ENCODE measurements at regions not wholly inside any gene's neighbourhood (a gene's known extent, or its start where the extent isn't known, plus 50 kb on each side); places are given as distances from the start of the nearest gene placed in this dataset.
A peak's percentile ranks its signal among the peaks of the same experiment; 100 is the strongest.

- Histone ChIP-seq H3K27ac (ENCODE audit: low read depth, low read length) (peak overlapping the region; percentile 60), H3K4me2 (ENCODE audit: low read length) (peak overlapping the region; percentile 72)
- TF ChIP-seq CTCF (IDR thresholded peaks at IDR 0.05 in 2 of 3, conservative IDR thresholded peaks at IDR 0.05 in 1 of 3; ENCODE audit: borderline replicate concordance in 1 of 3, insufficient read depth in 1 of 3, low read depth in 2 of 3, low read length in 2 of 3): no peak
- TF ChIP-seq, protein P1, sequence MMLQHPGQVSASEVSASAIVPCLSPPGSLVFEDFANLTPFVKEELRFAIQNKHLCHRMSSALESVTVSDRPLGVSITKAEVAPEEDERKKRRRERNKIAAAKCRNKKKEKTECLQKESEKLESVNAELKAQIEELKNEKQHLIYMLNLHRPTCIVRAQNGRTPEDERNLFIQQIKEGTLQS (IDR thresholded peaks at IDR 0.05): no peak
- no peak for TF ChIP-seq EGR1 (IDR thresholded peaks at IDR 0.05; ENCODE audit: low read depth)
- peak; percentile 67 for TF ChIP-seq SP1 (IDR thresholded peaks at IDR 0.05; ENCODE audit: low read depth)
- no peak for TF ChIP-seq ZNF274 (IDR thresholded peaks at IDR 0.05; ENCODE audit: low read depth, low read length)
- peak; percentile 32 for TF ChIP-seq TCF7L2 (IDR thresholded peaks at IDR 0.05; ENCODE audit: borderline replicate concordance, extremely low read depth, insufficient read depth, insufficient read length)
- peak; percentile 38; the same call in 1 of the 2 replicates for TF ChIP-seq JUND (IDR thresholded peaks at IDR 0.05)
- TF ChIP-seq EZH2phosphoT487 (IDR thresholded peaks at IDR 0.05; ENCODE audit: borderline replicate concordance): no peak
- TF ChIP-seq FOSL1 (IDR thresholded peaks at IDR 0.05; ENCODE audit: low read depth): peak; percentile 46; the same call in 1 of the 2 replicates
- TF ChIP-seq EZH2 (IDR thresholded peaks at IDR 0.05): no peak
- TF ChIP-seq ELF1 (IDR thresholded peaks at IDR 0.05; ENCODE audit: borderline replicate concordance, low read depth): no peak
- TF ChIP-seq RAD21 (IDR thresholded peaks at IDR 0.05; ENCODE audit: low read depth): 0 out of 2 replicates have a peak, but pooled peaks have one; percentile 27
- TF ChIP-seq POLR2AphosphoS5 (IDR thresholded peaks at IDR 0.05; ENCODE audit: low read depth, low read length): no peak; the same call in 1 of the 2 replicates
- TF ChIP-seq ZFX (IDR thresholded peaks at IDR 0.05): no peak
- TF ChIP-seq, protein P2, sequence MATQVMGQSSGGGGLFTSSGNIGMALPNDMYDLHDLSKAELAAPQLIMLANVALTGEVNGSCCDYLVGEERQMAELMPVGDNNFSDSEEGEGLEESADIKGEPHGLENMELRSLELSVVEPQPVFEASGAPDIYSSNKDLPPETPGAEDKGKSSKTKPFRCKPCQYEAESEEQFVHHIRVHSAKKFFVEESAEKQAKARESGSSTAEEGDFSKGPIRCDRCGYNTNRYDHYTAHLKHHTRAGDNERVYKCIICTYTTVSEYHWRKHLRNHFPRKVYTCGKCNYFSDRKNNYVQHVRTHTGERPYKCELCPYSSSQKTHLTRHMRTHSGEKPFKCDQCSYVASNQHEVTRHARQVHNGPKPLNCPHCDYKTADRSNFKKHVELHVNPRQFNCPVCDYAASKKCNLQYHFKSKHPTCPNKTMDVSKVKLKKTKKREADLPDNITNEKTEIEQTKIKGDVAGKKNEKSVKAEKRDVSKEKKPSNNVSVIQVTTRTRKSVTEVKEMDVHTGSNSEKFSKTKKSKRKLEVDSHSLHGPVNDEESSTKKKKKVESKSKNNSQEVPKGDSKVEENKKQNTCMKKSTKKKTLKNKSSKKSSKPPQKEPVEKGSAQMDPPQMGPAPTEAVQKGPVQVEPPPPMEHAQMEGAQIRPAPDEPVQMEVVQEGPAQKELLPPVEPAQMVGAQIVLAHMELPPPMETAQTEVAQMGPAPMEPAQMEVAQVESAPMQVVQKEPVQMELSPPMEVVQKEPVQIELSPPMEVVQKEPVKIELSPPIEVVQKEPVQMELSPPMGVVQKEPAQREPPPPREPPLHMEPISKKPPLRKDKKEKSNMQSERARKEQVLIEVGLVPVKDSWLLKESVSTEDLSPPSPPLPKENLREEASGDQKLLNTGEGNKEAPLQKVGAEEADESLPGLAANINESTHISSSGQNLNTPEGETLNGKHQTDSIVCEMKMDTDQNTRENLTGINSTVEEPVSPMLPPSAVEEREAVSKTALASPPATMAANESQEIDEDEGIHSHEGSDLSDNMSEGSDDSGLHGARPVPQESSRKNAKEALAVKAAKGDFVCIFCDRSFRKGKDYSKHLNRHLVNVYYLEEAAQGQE (IDR thresholded peaks at IDR 0.05; ENCODE audit: low read depth): no peak
- TF ChIP-seq POLR2A (IDR thresholded peaks at IDR 0.05; ENCODE audit: borderline replicate concordance, extremely low read depth, insufficient read depth, insufficient read length): no peak
- TF ChIP-seq CBX3 (IDR thresholded peaks at IDR 0.05; ENCODE audit: low read depth): 0 out of 2 replicates have a peak, but pooled peaks have one; percentile 64
- TF ChIP-seq ZBTB33 (IDR thresholded peaks at IDR 0.05; ENCODE audit: extremely low read depth, insufficient replicate concordance, low read length): no peak
- TF ChIP-seq SIN3A (IDR thresholded peaks at IDR 0.05; ENCODE audit: low read depth): peak; percentile 47; the same call in 1 of the 2 replicates
- 0 out of 2 replicates have a peak, but pooled peaks have one; percentile 22 for TF ChIP-seq SRF (IDR thresholded peaks at IDR 0.05; ENCODE audit: low read depth)
These were observed 239.5 kb downstream of the TGFB2 start for GRCh38 chr1:218584418-218585155.

More at GRCh38 chr1:218584418-218585155, 239.5 kb downstream of the TGFB2 start:
- ATAC-seq (peak; percentile 37), DNase-seq (ENCODE audit: low read depth, low spot score) (peak; percentile 24)
- intact Hi-C loops (cut with micrococcal nuclease): no loop called here
- POLR2A ChIA-PET: interaction anchor here (1.4 kb wide), 1 partner anchor 9 kb away, joined by 4 read pairs; no protein-coding TSS in a partner anchor
- Histone ChIP-seq H4K20me1 (ENCODE audit: insufficient read depth) (no peaks in the 10 kb centered on the region), H2AFZ (ENCODE audit: low read depth, low read length, poor library complexity, severe bottlenecking) (peak overlapping the region; percentile 94), H3K27me3 (ENCODE audit: insufficient read depth, low read length) (no peaks in the 10 kb centered on the region), H3K4me3 (replicated peaks in 1 of 2; ENCODE audit: low read depth in 1 of 2, low read length in 2 of 2) (no peak overlapping the region), H3K9ac (ENCODE audit: low read length) (no peak overlapping the region; the same call in 1 of the 2 replicates), H3K9me3 (ENCODE audit: control insufficient read depth in 1 of 2, insufficient read depth in 1 of 2, low read depth in 1 of 2, low read length in 2 of 2) (no peaks in the 10 kb centered on the region; a peak in 1 of 4 replicates), H3K79me2 (ENCODE audit: insufficient read depth, low read length) (no peaks in the 10 kb centered on the region), H3K9me2 (ENCODE audit: insufficient read depth) (no peaks in the 10 kb centered on the region), H3K4me1 (ENCODE audit: control insufficient read depth in 1 of 2, insufficient read depth in 2 of 2, low read length in 2 of 2) (peaks cover 24 to 27% of the 10 kb centered on the region in 2 experiments), H3K36me3 (ENCODE audit: control insufficient read depth in 1 of 2, insufficient read depth in 2 of 2, low read length in 2 of 2) (peaks cover 0 to 7% of the 10 kb centered on the region in 2 experiments; a peak in 1 of 4 replicates)
- CTCF ChIA-PET: no interaction called here
- RAD21 ChIA-PET (ENCODE audit: low non-redundant PET in 1 of 2, low total read pairs in 2 of 2, uncharacterized antibody in 2 of 2, unreplicated experiment in 2 of 2): no interaction called here
- BruUV-seq (replicated peaks): no TSS peak
